GM23338 (cell line): ENCODE measurements at regions not wholly inside any gene's neighbourhood (a gene's known extent, or its start where the extent isn't known, plus 50 kb on each side); places are given as distances from the start of the nearest gene placed in this dataset.

Source experiments
- CTCF ChIP-seq, 2 experiments: fragments of 200-600 bp in 1 of 2; sonication (generic) in 1 of 2; conservative IDR thresholded peaks; 2 replicates each; pipeline versions ENCODE4 v1.5.1 to v1.6.1; 2016 to 2017; ENCODE audit warnings: antibody characterized with exemption in 2 of 2, low read depth in 2 of 2, mild to moderate bottlenecking in 2 of 2, moderate library complexity in 1 of 2
- ETS1 ChIP-seq: IDR thresholded peaks from 2 replicates; pipeline ENCODE4 v1.6.1; 2016; ENCODE audit warnings: antibody characterized with exemption
- EZH2 ChIP-seq: fragments of 200-600 bp; sonication (generic); IDR thresholded peaks from one replicate; pipeline ENCODE4 v1.8.0; 2017; ENCODE audit warnings: antibody characterized with exemption, mild to moderate bottlenecking, low read depth; ENCODE audit not compliant: unreplicated experiment
- JUNB ChIP-seq: IDR thresholded peaks from one replicate; pipeline ENCODE4 v1.6.1; 2016; ENCODE audit warnings: antibody characterized with exemption; ENCODE audit not compliant: unreplicated experiment
- NANOG ChIP-seq: IDR thresholded peaks from 2 replicates; pipeline ENCODE4 v1.6.1; 2016; ENCODE audit warnings: antibody characterized with exemption, borderline replicate concordance
- REST ChIP-seq: IDR thresholded peaks from one replicate; pipeline ENCODE4 v1.6.1; 2018; ENCODE audit warnings: antibody characterized with exemption; ENCODE audit not compliant: unreplicated experiment
- STAT1 ChIP-seq: IDR thresholded peaks from one replicate; pipeline ENCODE4 v1.6.1; 2016; ENCODE audit warnings: antibody characterized with exemption; ENCODE audit not compliant: unreplicated experiment

- TF ChIP-seq CTCF (conservative IDR thresholded peaks at IDR 0.05; ENCODE audit: low read depth in 2 of 2) (no peak), REST (no peak), EZH2 (no peak), JUNB (no peak), STAT1 (no peak), NANOG (no peak), ETS1 (no peak)
Measured at GRCh38 chr2:181197140-181197760, 216.8 kb downstream of the UBE2E3 start.
